GM12878 (cell line): ENCODE measurements at regions not wholly inside any gene's neighbourhood (a gene's known extent, or its start where the extent isn't known, plus 50 kb on each side); places are given as distances from the start of the nearest gene placed in this dataset.

Source experiments
- ATAC-seq: fragments of 200-7000 bp; cut with Tn5 transposase; 3 replicates; pipeline ENCODE4 v1.9.1; 2020; ENCODE audit warnings: mild to moderate bottlenecking, moderate library complexity
- BruUV-seq: library from RNA; stranded (reverse); fragments of 400-500 nt; replicated peaks from 2 replicates; lab custom pipeline; 2021; lab: Mats Ljungman, UMichigan
- CTCF ChIA-PET: fragments of 300-600 bp; sonication (Branson Sonifier 250); formaldehyde crosslinking; extraction: SDS; loops from one replicate; lab custom pipeline; 2021; ENCODE audit warnings: inconsistent platforms; lab: Yijun Ruan, JAX
- POLR2A ChIA-PET: fragments of 350-600 bp; formaldehyde crosslinking; extraction: SDS; loops from one replicate; lab custom pipeline; 2021; ENCODE audit warnings: inconsistent platforms; lab: Charles Lee
- RAD21 ChIA-PET: fragments of 300-600 bp; sonication (Branson Sonifier 250); formaldehyde crosslinking; loops from one replicate; lab custom pipeline; 2023; ENCODE audit warnings: antibody characterized with exemption; ENCODE audit not compliant: unreplicated experiment; lab: Charles Lee
- SMC1A ChIA-PET: fragments of 300-600 bp; sonication (Branson Sonifier 250); formaldehyde crosslinking; loops from one replicate; lab custom pipeline; 2023; ENCODE audit not compliant: unreplicated experiment, uncharacterized antibody; lab: Charles Lee
- DNase-seq: peaks from one replicate; pipeline ENCODE4 v3.0.0-alpha.2; 2011; ENCODE audit warnings: low read depth, low spot score
- FAIRE-seq: peaks from 3 replicates; lab custom pipeline; 2011; peaks lifted over from hg19 to GRCh38; lab: Jason Lieb, UNC
- H2AFZ ChIP-seq: 2 replicates; pipeline ENCODE4 v1.6.0; 2011; ENCODE audit warnings: low read depth, low read length, control low read depth; ENCODE audit not compliant: control insufficient read depth
- H3K27ac ChIP-seq: 2 replicates; pipeline ENCODE4 v1.5.1; 2011; ENCODE audit warnings: control low read depth; ENCODE audit not compliant: control insufficient read depth, insufficient read depth
- H3K27me3 ChIP-seq, 2 experiments: replicated peaks in 1 of 2; 2 replicates each; pipeline versions ENCODE4 v1.6.0 to v1.6.1; 2011; ENCODE audit warnings: low read length in 1 of 2; ENCODE audit not compliant: control insufficient read depth in 2 of 2, insufficient read depth in 2 of 2
- H3K36me3 ChIP-seq, 2 experiments: 2 replicates each; pipeline ENCODE4 v1.5.1; 2011; ENCODE audit warnings: low read length in 1 of 2; ENCODE audit not compliant: control insufficient read depth in 2 of 2, insufficient read depth in 2 of 2
- H3K4me1 ChIP-seq: 2 replicates; pipeline ENCODE4 v1.6.1; 2011; ENCODE audit warnings: mild to moderate bottlenecking, low read length, moderate library complexity, mixed read lengths; ENCODE audit not compliant: control insufficient read depth, insufficient read depth
- H3K4me2 ChIP-seq: 2 replicates; pipeline ENCODE4 v1.6.0; 2011; ENCODE audit warnings: control low read depth; ENCODE audit not compliant: control insufficient read depth, insufficient read depth
- H3K4me3 ChIP-seq: fragments of 200-600 bp; sonication (generic); 2 replicates; pipeline ENCODE4 v1.5.1; 2016
- H3K79me2 ChIP-seq: 2 replicates; pipeline ENCODE4 v1.6.0; 2011; ENCODE audit warnings: low read length; ENCODE audit not compliant: control insufficient read depth, insufficient read depth
- H3K9ac ChIP-seq: 2 replicates; pipeline ENCODE4 v1.8.0; 2011; ENCODE audit warnings: low read length, control low read depth, mixed read lengths; ENCODE audit not compliant: control insufficient read depth, insufficient read depth
- H3K9me3 ChIP-seq: replicated peaks from 3 replicates; pipeline ENCODE4 v1.5.1; 2011; ENCODE audit warnings: mild to moderate bottlenecking, low read length; ENCODE audit not compliant: control insufficient read depth, insufficient read depth
- H4K20me1 ChIP-seq: 2 replicates; pipeline ENCODE4 v1.6.0; 2011; ENCODE audit not compliant: control insufficient read depth, insufficient read depth
- CREB1 ChIP-seq: IDR thresholded peaks from 2 replicates; pipeline ENCODE4 v1.6.1; 2012; ENCODE audit warnings: low read depth, mild to moderate bottlenecking, inconsistent platforms
- HDAC2 ChIP-seq: fragments of 200-600 bp; sonication (generic); IDR thresholded peaks from 2 replicates; pipeline ENCODE4 v1.6.1; 2017
- IKZF2 ChIP-seq, 2 experiments: fragments of 450-650 bp; IDR thresholded peaks; 2 replicates each; pipeline ENCODE4 v1.6.1; 2017; ENCODE audit warnings: mild to moderate bottlenecking in 2 of 2, moderate library complexity in 2 of 2
- IRF4 ChIP-seq: IDR thresholded peaks from 2 replicates; pipeline ENCODE4 v1.6.1; 2011; ENCODE audit warnings: low read depth, low read length
- JUNB ChIP-seq: IDR thresholded peaks from 2 replicates; pipeline ENCODE4 v1.6.1; 2016; ENCODE audit warnings: antibody characterized with exemption, mild to moderate bottlenecking
- JUND ChIP-seq: IDR thresholded peaks from 2 replicates; pipeline ENCODE4 v1.6.1; 2012; ENCODE audit warnings: low read depth, mild to moderate bottlenecking, low read length, improper control_type of control experiment, moderate library complexity
- KLF5 ChIP-seq: fragments of 450-650 bp; IDR thresholded peaks from 2 replicates; pipeline ENCODE4 v1.6.1; 2014; ENCODE audit warnings: mild to moderate bottlenecking; ENCODE audit not compliant: partially characterized antibody
- NFXL1 ChIP-seq: fragments of 450-650 bp; IDR thresholded peaks from 2 replicates; pipeline ENCODE4 v1.6.1; 2017; ENCODE audit warnings: antibody characterized with exemption, mild to moderate bottlenecking, borderline replicate concordance
- SREBF1 ChIP-seq: IDR thresholded peaks from 2 replicates; pipeline ENCODE4 v1.6.1; 2012; ENCODE audit warnings: mild to moderate bottlenecking, low read length
- STAT3 ChIP-seq: IDR thresholded peaks from 2 replicates; pipeline ENCODE4 v1.6.1; 2011; ENCODE audit warnings: low read depth, low read length, improper control_type of control experiment
- YBX1 ChIP-seq: fragments of 450-650 bp; IDR thresholded peaks from 2 replicates; pipeline ENCODE4 v1.6.1; 2016; ENCODE audit warnings: antibody characterized with exemption
- WGBS: methylation state at CpG from one replicate; pipeline ENCODE4 v1.1.6; 2016; ENCODE audit warnings: low lambda C conversion rate; ENCODE audit not compliant: insufficient replicate concordance, insufficient coverage; ENCODE audit errors: missing lambda C conversion rate; 5-methylcytosine and 5-hydroxymethylcytosine counted together
- in situ Hi-C: fragments of 300-500 bp; cut with MboI; formaldehyde crosslinking; loops from 9 replicates; pipeline ENCODE4 v1.14.3; 2018; ENCODE audit warnings: mixed read lengths
- intact Hi-C: fragments of 100-400 bp; cut with micrococcal nuclease; formaldehyde crosslinking; loops from one replicate; pipeline ENCODE4 v1.14.2; 2022; ENCODE audit not compliant: unreplicated experiment
- TF ChIP-seq, protein P1 (sequence below): IDR thresholded peaks from 2 replicates; pipeline ENCODE4 v1.6.1; 2011; ENCODE audit warnings: borderline replicate concordance, low read depth, mild to moderate bottlenecking, moderate library complexity, mixed read lengths, low read length; ENCODE audit not compliant: insufficient read depth; ENCODE audit errors: extremely low read length
- TF ChIP-seq, protein P2 (sequence below): IDR thresholded peaks from 2 replicates; pipeline ENCODE4 v1.6.1; 2011; ENCODE audit warnings: low read depth, mild to moderate bottlenecking, low read length, moderate library complexity, borderline replicate concordance; ENCODE audit errors: extremely low read depth

- WGBS = 47% methylated on average over 11 of the region's 11 CpGs
- ATAC-seq = no peak
Measured at GRCh38 chr10:3693022-3693697, 91.8 kb downstream of the KLF6 start.

More at GRCh38 chr10:3693022-3693697, 91.8 kb downstream of the KLF6 start:
- POLR2A ChIA-PET = no interaction called here
- no peak overlapping the region for H3K4me2 ChIP-seq
- no TSS peak for BruUV-seq
- no peaks in the 10 kb centered on the region for H3K79me2 ChIP-seq
- H2AFZ ChIP-seq = no peak overlapping the region
- H3K4me3 ChIP-seq = no peak overlapping the region
- in situ Hi-C loops (no loop called here), intact Hi-C loops (no loop called here)
- no peaks in the 10 kb centered on the region for H3K36me3 ChIP-seq
- TF ChIP-seq KLF5 (no peak), IKZF2 (IDR thresholded peaks at IDR 0.05) (no peak), HDAC2 (no peak), SREBF1 (no peak), NFXL1 (no peak), JUND (no peak), IRF4 (no peak), CREB1 (no peak), JUNB (no peak), STAT3 (no peak), YBX1 (no peak)
- TF ChIP-seq, protein P1, sequence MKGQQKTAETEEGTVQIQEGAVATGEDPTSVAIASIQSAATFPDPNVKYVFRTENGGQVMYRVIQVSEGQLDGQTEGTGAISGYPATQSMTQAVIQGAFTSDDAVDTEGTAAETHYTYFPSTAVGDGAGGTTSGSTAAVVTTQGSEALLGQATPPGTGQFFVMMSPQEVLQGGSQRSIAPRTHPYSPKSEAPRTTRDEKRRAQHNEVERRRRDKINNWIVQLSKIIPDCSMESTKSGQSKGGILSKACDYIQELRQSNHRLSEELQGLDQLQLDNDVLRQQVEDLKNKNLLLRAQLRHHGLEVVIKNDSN = no peak
- TF ChIP-seq, protein P2, sequence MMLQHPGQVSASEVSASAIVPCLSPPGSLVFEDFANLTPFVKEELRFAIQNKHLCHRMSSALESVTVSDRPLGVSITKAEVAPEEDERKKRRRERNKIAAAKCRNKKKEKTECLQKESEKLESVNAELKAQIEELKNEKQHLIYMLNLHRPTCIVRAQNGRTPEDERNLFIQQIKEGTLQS = no peak
- DNase-seq = no peak
- no peaks in the 10 kb centered on the region for H4K20me1 ChIP-seq
- H3K4me1 ChIP-seq = no peaks in the 10 kb centered on the region
- H3K9ac ChIP-seq = no peak overlapping the region
- no peak overlapping the region for H3K27ac ChIP-seq
- CTCF ChIA-PET = no interaction called here
- FAIRE-seq = no peak
- RAD21 ChIA-PET = no interaction called here
- no peaks in the 10 kb centered on the region for H3K9me3 ChIP-seq
- H3K27me3 ChIP-seq = peaks cover 0 to 1% of the 10 kb centered on the region in 2 experiments; a peak in 2 of 4 replicates
- SMC1A ChIA-PET = interaction anchor here (1.8 kb wide), 1 partner anchor 527 kb away, joined by 3 read pairs; no protein-coding TSS in a partner anchor
